ENCODE measurements at regions not wholly inside any gene's neighbourhood (a gene's known extent, or its start where the extent isn't known, plus 50 kb on each side); places are given as distances from the start of the nearest gene placed in this dataset.

- TF ChIP-seq POLR2A (IDR thresholded peaks at IDR 0.05; ENCODE audit: low read length): no peak
- TF ChIP-seq GATA1 (IDR thresholded peaks at IDR 0.05; ENCODE audit: low read depth, low read length): no peak
These were observed 1150.6 kb downstream of the TBL1XR1 start for GRCh38 chr3:176046703-176047102.

Data from erythroblast (primary cell).